Activated naive CD8-positive, alpha-beta T cell treated with anti-CD3 and anti-CD28 coated beads, Interleukin-2, amount 10 ng/mL, durations not matched to agents 7 days and 5 days (primary cell): ENCODE measurements at regions not wholly inside any gene's neighbourhood (a gene's known extent, or its start where the extent isn't known, plus 50 kb on each side); places are given as distances from the start of the nearest gene placed in this dataset.

Experiments
- ATAC-seq: fragments of 150-1000 bp; cut with Tn5 transposase; one replicate; pipeline ENCODE4 v1.10.0; 2021; ENCODE audit warnings: low read depth, moderate library complexity
- POLR2A ChIA-PET: fragments of 350-600 bp; sonication (Branson Sonifier 250); formaldehyde crosslinking; loops from one replicate; lab custom pipeline; 2021; ENCODE audit warnings: antibody characterized with exemption; lab: Charles Lee
- DNase-seq: peaks from one replicate; pipeline ENCODE4 v3.0.0; 2021
- H3K27ac Mint-ChIP-seq: one replicate; pipeline ENCODE4 v1.8.0; 2022; ENCODE audit warnings: mild to moderate bottlenecking, mixed read lengths
- H3K27me3 Mint-ChIP-seq: one replicate; pipeline ENCODE4 v1.8.0; 2022; ENCODE audit warnings: mild to moderate bottlenecking, moderate library complexity, mixed read lengths
- H3K36me3 Mint-ChIP-seq: one replicate; pipeline ENCODE4 v1.8.0; 2021; ENCODE audit warnings: mild to moderate bottlenecking, mixed read lengths
- H3K4me1 Mint-ChIP-seq: one replicate; pipeline ENCODE4 v1.8.0; 2021; ENCODE audit warnings: mixed read lengths
- H3K4me3 Mint-ChIP-seq: one replicate; pipeline ENCODE4 v1.8.0; 2022; ENCODE audit warnings: mild to moderate bottlenecking, moderate library complexity, mixed read lengths
- H3K9me3 Mint-ChIP-seq: one replicate; pipeline ENCODE4 v1.8.0; 2021; ENCODE audit warnings: mixed read lengths

- Mint-ChIP-seq H3K36me3 (no peaks in the 10 kb centered on the region), H3K27ac (no peak overlapping the region), H3K4me3 (no peak overlapping the region), H3K27me3 (peaks cover 11% of the 10 kb centered on the region), H3K4me1 (no peaks in the 10 kb centered on the region), H3K9me3 (no peaks in the 10 kb centered on the region)
- no peak for DNase-seq
- no peak for ATAC-seq
- POLR2A ChIA-PET: no interaction called here
Measured at GRCh38 chr17:68710976-68711375, 109.8 kb upstream of the FAM20A start.

DNA sequence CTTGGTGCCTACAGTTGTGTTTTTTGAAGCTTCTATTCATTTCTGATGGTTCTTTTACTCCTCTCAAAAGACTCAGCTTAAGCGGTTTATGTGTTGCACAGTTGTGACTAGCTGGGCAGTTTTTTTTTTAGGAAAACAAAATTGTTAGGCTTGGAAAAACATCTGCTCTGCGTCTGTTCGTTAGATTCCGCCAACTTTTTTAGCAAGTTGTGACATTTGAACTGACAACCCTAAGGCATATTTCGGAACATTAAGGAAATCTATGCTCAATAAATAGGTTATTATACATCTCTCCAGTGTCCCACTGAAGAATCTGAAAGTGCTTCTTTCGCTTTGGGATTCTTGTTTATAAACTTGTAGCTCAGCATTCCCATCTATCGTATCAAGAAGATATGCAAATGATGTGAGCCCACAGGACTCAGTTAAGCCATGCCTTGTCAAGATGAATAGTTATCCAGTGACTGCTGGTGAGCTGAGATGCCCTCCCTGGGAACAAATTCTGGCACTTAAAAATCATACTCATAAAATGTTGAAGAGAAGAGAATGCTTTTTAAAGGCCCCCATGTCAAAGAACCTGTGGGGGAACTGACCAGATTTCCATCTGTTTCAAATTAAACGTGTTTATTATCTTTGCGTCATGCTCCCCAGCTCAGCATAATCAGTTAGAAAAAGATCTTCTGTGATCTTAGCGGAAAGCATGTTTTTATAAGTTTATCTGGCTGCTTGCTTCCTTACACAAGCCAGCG lies 109.0 kb upstream of the FAM20A start:
- H3K9me3 Mint-ChIP-seq: no peaks in the 10 kb centered on the region
- no peak for DNase-seq

GRCh38 chr17:68709461-68709860 lies 108.3 kb upstream of the FAM20A start:
- Mint-ChIP-seq H3K27me3 (peaks cover 14% of the 10 kb centered on the region), H3K4me1 (no peaks in the 10 kb centered on the region), H3K4me3 (no peak overlapping the region), H3K27ac (no peak overlapping the region), H3K9me3 (no peaks in the 10 kb centered on the region), H3K36me3 (no peaks in the 10 kb centered on the region)
- POLR2A ChIA-PET: no interaction called here
- ATAC-seq (no peak), DNase-seq (no peak)

More for the DNA sequence above, 109.0 kb upstream of the FAM20A start:
- Mint-ChIP-seq H3K27me3 (peaks cover 11% of the 10 kb centered on the region), H3K27ac (no peak overlapping the region), H3K4me3 (no peak overlapping the region), H3K36me3 (no peaks in the 10 kb centered on the region), H3K4me1 (no peaks in the 10 kb centered on the region)
- POLR2A ChIA-PET: no interaction called here
- ATAC-seq: no peak

- ATAC-seq (no peak), DNase-seq (no peak)
- no peaks in the 10 kb centered on the region for H3K9me3 Mint-ChIP-seq
- no peak overlapping the region for H3K27ac Mint-ChIP-seq
- H3K4me1 Mint-ChIP-seq: no peaks in the 10 kb centered on the region
- peaks cover 12% of the 10 kb centered on the region for H3K27me3 Mint-ChIP-seq
- H3K36me3 Mint-ChIP-seq: no peaks in the 10 kb centered on the region
- POLR2A ChIA-PET: no interaction called here
- H3K4me3 Mint-ChIP-seq: no peak overlapping the region
Measured at GRCh38 chr17:68707031-68707430, 105.9 kb upstream of the FAM20A start.

DNA sequence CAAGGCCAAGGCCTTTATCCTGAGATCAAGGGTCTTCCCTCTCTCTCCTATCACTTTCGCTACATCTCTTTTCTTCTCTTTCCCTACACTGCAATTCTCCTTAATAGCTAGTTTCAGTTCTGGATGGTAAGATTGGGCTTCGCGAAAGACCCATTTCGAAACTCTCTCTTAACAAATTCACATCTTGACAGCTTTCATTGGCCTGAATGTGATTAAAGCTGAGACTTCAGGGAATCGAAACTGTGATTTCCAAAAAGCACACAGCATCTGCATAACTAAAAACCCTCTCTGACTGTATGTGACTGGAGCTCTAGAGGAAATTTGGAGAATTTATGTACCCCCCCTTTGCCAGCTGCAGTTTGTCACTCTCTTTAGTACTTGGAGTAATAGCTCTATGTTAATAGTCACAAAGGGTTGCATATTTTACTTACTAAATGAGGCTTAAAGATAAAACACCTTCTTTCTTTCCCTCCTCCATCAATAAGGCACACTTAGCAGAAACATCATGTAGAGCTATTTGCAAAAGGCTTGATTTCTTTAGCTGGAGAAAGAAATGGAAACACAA lies 105.3 kb upstream of the FAM20A start:
- Mint-ChIP-seq H3K27me3 (peaks cover 8% of the 10 kb centered on the region), H3K36me3 (no peaks in the 10 kb centered on the region), H3K9me3 (no peaks in the 10 kb centered on the region), H3K4me1 (no peaks in the 10 kb centered on the region), H3K4me3 (no peak overlapping the region), H3K27ac (no peak overlapping the region)
- POLR2A ChIA-PET: no interaction called here
- DNase-seq: no peak
- ATAC-seq: no peak

- H3K9me3 Mint-ChIP-seq: no peaks in the 10 kb centered on the region
- H3K4me3 Mint-ChIP-seq: no peak overlapping the region
- H3K27me3 Mint-ChIP-seq: peaks cover 4% of the 10 kb centered on the region
- no peaks in the 10 kb centered on the region for H3K4me1 Mint-ChIP-seq
- ATAC-seq: no peak
- H3K27ac Mint-ChIP-seq: no peak overlapping the region
- DNase-seq: no peak
- no peaks in the 10 kb centered on the region for H3K36me3 Mint-ChIP-seq
- POLR2A ChIA-PET: no interaction called here
Measured at GRCh38 chr17:68705714-68706076, 104.5 kb upstream of the FAM20A start.

DNA sequence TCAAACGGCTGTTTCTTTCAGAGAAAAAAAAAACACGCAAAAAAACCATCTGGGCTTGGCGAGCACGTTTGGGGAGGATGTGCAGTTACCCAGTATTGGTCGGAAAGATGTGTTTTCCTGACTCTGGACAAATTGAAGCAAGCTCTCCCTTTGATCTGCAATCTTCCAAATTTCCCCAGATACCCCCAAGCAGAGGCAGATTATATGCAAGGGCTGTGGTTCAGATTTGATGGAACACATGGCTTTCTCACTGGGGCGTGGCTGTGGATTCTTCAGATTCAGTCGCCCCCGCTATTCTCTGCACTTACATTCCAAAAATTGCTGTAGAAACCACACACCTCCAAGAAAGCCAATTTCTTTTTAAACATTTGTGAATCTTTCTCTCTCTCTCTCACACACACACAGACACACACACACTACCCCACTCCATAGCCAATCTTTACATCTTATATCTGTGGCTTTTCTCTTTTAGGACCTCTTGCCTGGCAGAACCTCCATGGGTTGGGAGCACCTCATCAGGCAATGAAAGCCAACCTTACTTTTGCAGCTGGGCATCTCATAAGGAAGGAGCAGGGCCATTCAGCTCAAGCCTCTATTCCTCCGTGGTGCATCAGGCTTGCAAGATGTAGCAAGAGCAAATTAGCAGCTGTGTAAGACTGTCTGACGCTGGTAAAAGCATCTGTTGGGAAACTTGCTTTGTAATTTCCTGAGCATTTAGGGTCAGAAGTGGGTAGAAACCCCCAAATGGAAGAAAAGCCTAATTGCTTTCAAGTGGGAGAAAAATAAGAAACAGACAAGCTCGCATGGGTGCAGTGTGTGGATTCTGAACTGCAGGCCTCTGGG lies 103.9 kb upstream of the FAM20A start:
- Mint-ChIP-seq H3K27me3 (peaks cover 4% of the 10 kb centered on the region), H3K36me3 (no peaks in the 10 kb centered on the region), H3K9me3 (no peaks in the 10 kb centered on the region), H3K4me3 (no peak overlapping the region), H3K27ac (no peak overlapping the region), H3K4me1 (no peaks in the 10 kb centered on the region)
- ATAC-seq: no peak
- POLR2A ChIA-PET: no interaction called here
- no peak for DNase-seq

- POLR2A ChIA-PET: no interaction called here
- no peak overlapping the region for H3K4me3 Mint-ChIP-seq
- H3K4me1 Mint-ChIP-seq: no peaks in the 10 kb centered on the region
- H3K9me3 Mint-ChIP-seq: no peaks in the 10 kb centered on the region
- H3K27me3 Mint-ChIP-seq: peaks cover 10% of the 10 kb centered on the region
- no peak overlapping the region for H3K27ac Mint-ChIP-seq
- DNase-seq: no peak
- no peak for ATAC-seq
- no peaks in the 10 kb centered on the region for H3K36me3 Mint-ChIP-seq
Measured at GRCh38 chr17:68701046-68701445, 99.9 kb upstream of the FAM20A start.

DNA sequence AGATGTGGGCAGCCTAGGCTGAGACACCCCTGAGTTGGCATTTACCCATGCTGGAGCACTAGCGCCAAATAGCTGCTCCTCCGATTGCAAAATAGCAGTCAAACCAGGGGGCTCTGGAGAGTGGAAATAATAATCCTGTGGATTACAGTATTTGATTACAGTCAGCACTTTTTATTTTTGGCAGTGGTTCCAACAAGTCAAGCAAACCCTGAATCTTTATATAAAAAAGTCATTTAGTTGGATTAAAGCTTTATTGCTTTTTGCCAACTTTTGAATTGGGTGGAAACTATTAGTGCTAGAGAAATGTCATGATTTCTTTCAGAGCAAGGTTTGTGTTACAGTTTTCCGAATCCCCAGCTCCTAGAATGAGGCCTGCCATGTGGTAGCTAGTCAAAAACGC lies 99.3 kb upstream of the FAM20A start:
- no peaks in the 10 kb centered on the region for H3K4me1 Mint-ChIP-seq
- no peak overlapping the region for H3K27ac Mint-ChIP-seq
- ATAC-seq: no peak
- POLR2A ChIA-PET: no interaction called here
- H3K4me3 Mint-ChIP-seq: no peak overlapping the region
- no peaks in the 10 kb centered on the region for H3K36me3 Mint-ChIP-seq
- no peak for DNase-seq
- peaks cover 10% of the 10 kb centered on the region for H3K27me3 Mint-ChIP-seq
- H3K9me3 Mint-ChIP-seq: no peaks in the 10 kb centered on the region

DNA sequence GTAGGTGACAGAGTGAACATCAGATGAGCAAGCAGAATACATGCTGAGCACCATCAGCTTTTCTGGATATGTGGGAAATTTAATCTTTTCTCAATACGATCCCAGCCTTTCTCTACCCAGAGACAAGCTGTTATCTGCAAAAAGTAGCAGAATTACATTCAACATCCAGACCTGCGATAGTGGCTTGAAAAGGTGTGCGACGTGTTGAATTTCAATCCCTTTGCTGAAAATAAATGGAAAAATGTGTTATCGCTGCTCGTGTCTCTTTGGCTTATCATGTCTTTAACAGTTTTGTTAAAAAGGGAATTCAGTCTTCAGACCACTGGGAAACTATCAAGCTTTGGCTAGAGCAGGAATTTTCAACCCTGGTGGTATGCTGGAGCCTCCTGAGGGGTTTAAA lies 98.8 kb upstream of the FAM20A start:
- Mint-ChIP-seq H3K27me3 (peaks cover 5% of the 10 kb centered on the region), H3K9me3 (no peaks in the 10 kb centered on the region), H3K4me3 (no peak overlapping the region), H3K4me1 (no peaks in the 10 kb centered on the region), H3K27ac (no peak overlapping the region), H3K36me3 (no peaks in the 10 kb centered on the region)
- DNase-seq (no peak), ATAC-seq (no peak)
- POLR2A ChIA-PET: no interaction called here

DNA sequence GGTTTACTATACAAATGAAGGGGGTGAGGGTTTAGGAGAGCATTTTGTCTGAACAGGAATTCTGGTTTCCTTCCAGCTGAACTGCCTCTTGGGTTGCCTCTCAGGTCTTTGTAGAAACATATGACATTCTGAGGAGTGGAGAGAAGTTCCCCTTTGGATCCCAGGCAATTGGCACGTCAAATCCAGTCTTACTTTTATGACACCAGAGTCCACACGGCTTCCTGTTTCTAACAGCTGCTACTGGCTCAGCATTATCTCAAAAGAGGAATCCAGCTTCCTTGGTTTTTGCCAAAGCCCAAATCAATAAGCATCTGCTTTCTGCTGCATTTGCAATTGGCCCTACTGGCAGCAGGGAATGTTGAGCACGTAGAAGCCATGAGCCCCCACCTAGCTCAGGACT lies 97.6 kb upstream of the FAM20A start:
- H3K27ac Mint-ChIP-seq: no peak overlapping the region
- H3K9me3 Mint-ChIP-seq: no peaks in the 10 kb centered on the region
- no peaks in the 10 kb centered on the region for H3K36me3 Mint-ChIP-seq
- no peaks in the 10 kb centered on the region for H3K4me1 Mint-ChIP-seq
- H3K4me3 Mint-ChIP-seq: no peak overlapping the region
- ATAC-seq (no peak), DNase-seq (no peak)
- H3K27me3 Mint-ChIP-seq: peaks cover 5% of the 10 kb centered on the region
- POLR2A ChIA-PET: no interaction called here

DNA sequence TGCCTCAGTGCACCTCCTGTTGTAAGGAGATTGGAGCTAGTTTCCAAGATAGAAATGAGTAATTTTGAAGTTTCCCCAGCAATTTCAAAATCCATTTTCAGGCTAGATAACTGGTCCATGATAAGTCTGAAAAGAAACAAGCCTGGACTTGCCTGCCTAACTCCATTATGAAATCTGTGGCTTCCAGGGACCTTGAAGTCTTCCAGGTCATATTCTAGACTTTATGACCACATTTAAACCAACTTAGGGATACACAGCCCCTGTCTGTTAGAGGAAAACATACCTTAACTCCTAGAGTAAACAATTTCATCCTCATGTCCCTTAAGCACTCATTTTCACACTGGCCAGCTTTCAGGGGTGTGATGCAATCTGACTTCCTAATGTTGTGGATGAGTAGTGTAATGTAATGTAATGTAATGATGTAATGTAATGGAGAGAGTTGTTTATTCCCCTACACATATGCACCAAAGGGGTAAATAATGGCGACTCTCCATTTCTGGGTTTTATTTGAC lies 96.7 kb upstream of the FAM20A start:
- no peak overlapping the region for H3K4me3 Mint-ChIP-seq
- ATAC-seq: no peak

DNA sequence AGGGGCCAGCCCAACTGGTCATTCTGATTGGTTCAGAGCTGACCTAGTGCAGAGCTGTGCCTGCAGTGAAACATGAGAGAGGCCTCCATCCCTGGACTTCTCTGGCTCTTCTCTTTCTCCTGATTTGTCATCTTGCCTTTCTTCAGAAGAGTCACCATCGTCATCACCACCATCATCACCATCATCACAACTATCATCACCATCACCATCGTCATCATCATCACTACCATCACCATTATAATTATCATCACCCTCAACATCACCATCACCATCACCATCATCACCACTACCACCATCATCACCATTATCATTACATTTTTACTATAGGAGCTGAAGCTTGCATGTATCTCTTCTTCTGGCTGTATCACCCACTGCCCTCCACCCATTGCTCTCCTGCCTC lies 94.5 kb upstream of the FAM20A start:
- Mint-ChIP-seq H3K36me3 (no peaks in the 10 kb centered on the region), H3K9me3 (no peaks in the 10 kb centered on the region), H3K27me3 (peaks cover 5% of the 10 kb centered on the region), H3K27ac (no peak overlapping the region), H3K4me1 (no peaks in the 10 kb centered on the region), H3K4me3 (no peak overlapping the region)
- POLR2A ChIA-PET: no interaction called here
- ATAC-seq: no peak
- no peak for DNase-seq

More for the DNA sequence above, 96.7 kb upstream of the FAM20A start:
- Mint-ChIP-seq H3K4me1 (no peaks in the 10 kb centered on the region), H3K27ac (no peak overlapping the region), H3K36me3 (no peaks in the 10 kb centered on the region), H3K27me3 (peaks cover 5% of the 10 kb centered on the region), H3K9me3 (no peaks in the 10 kb centered on the region)
- no peak for DNase-seq
- POLR2A ChIA-PET: no interaction called here
